ENCODE measurements at regions not wholly inside any gene's neighbourhood (a gene's known extent, or its start where the extent isn't known, plus 50 kb on each side); places are given as distances from the start of the nearest gene placed in this dataset.
A peak's percentile ranks its signal among the peaks of the same experiment; 100 is the strongest.
"Not testable (repeated sequence)": the region's sequence is repeated elsewhere in the genome, so short reads cannot be mapped to it uniquely, and the experiment has no call there.

- Histone ChIP-seq H3K27me3 (no peaks in the 10 kb centered on the region), H3K27ac (no peak overlapping the region), H3K9me3 (no peaks in the 10 kb centered on the region), H3K36me3 (no peaks in the 10 kb centered on the region), H3K4me1 (no peaks in the 10 kb centered on the region), H3K4me3 (no peak overlapping the region)
- TF ChIP-seq CTCF (IDR thresholded peaks at IDR 0.05), result no peak
- intact Hi-C loops (cut with DNase I), result no loop called here
- ATAC-seq, result no peak
- no peak for DNase-seq
Observed at GRCh38 chr7:112987171-112987570, 99.5 kb downstream of the GPR85 start.

DNA sequence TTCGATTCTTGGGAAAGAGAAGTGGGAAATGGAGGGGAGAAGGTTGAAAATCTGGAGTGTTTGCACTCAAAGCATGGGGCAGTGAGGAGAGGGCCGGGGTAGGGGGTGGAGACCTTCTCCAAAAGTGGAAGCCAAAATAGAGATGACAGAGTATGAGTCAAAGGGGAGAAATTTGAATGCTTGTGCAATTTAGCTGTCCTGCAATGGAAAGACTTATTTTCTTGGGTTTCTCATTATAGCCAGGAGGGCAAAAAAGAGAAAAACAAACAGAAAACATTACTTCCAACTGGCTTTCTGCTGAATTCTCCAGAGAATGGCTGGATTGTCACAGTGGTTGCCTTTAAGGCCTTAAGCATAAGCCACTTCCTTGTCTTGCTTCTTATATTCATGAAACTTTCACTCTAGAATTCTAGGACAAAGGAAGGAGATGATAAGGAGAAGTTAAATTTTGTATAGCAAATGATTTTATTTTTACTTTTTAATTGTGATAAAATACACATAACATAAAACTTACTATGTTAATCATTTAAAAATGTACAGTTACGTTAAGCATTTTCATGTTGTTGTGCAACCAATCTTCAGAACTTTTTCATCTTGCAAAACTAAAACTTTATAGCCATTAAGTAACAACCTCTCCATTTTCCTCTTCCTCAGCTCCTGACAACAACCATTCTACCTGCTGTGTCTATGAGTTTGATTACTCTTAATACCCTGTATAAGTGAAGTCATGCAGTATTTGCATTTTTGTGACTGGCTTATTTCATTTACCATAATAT lies 100.2 kb downstream of the GPR85 start:
- DNase-seq, result no peak
- ATAC-seq, result peak; percentile 32
- intact Hi-C loops (cut with DNase I), result no loop called here

GRCh38 chr7:112985377-112985987 lies 101.1 kb downstream of the GPR85 start:
- TF ChIP-seq CTCF (IDR thresholded peaks at IDR 0.05), result no peak
- H3K4me1 ChIP-seq, result no peaks in the 10 kb centered on the region
- H3K27me3 ChIP-seq, result no peaks in the 10 kb centered on the region
- H3K36me3 ChIP-seq, result no peaks in the 10 kb centered on the region
- H3K9me3 ChIP-seq, result no peaks in the 10 kb centered on the region
- ATAC-seq, result no peak
- no peak overlapping the region for H3K27ac ChIP-seq
- intact Hi-C loops (cut with DNase I), result no loop called here
- H3K4me3 ChIP-seq, result no peak overlapping the region
- no peak for DNase-seq

More for the DNA sequence above, 100.2 kb downstream of the GPR85 start:
- Histone ChIP-seq H3K27me3 (no peaks in the 10 kb centered on the region), H3K27ac (no peak overlapping the region), H3K36me3 (no peaks in the 10 kb centered on the region), H3K4me1 (no peaks in the 10 kb centered on the region), H3K9me3 (no peaks in the 10 kb centered on the region), H3K4me3 (no peak overlapping the region)
- TF ChIP-seq CTCF (IDR thresholded peaks at IDR 0.05), result no peak

GRCh38 chr7:112982441-112983063 lies 104.1 kb downstream of the GPR85 start:
- no peaks in the 10 kb centered on the region for H3K36me3 ChIP-seq
- intact Hi-C loops (cut with DNase I), result no loop called here
- no peak for TF ChIP-seq CTCF (IDR thresholded peaks at IDR 0.05)
- H3K27ac ChIP-seq, result no peak overlapping the region
- H3K4me1 ChIP-seq, result no peaks in the 10 kb centered on the region
- no peaks in the 10 kb centered on the region for H3K9me3 ChIP-seq
- H3K4me3 ChIP-seq, result no peak overlapping the region
- DNase-seq (no peak), ATAC-seq (no peak)
- no peaks in the 10 kb centered on the region for H3K27me3 ChIP-seq

DNA sequence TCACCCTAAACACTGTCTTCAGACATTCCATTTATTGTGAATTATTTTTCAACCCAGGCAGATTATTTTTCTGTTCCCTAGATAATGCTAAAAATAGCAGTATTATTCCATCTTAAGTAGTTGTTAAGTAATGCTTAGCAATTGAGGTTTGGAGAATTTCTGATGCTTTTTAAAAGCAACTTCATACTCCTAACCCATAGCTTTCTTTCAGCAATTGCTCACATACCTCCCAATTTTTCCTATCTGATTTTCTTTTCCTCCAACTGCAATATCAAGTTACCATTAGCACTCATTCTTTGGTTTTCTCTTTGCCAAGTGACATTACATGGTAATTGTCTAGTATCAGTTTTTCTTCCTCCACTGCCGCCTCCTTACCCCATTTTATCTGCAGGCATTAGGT lies 104.7 kb downstream of the GPR85 start:
- H3K36me3 ChIP-seq, result no peaks in the 10 kb centered on the region
- H3K9me3 ChIP-seq, result no peaks in the 10 kb centered on the region
- no peaks in the 10 kb centered on the region for H3K4me1 ChIP-seq
- H3K4me3 ChIP-seq, result no peak overlapping the region
- no peaks in the 10 kb centered on the region for H3K27me3 ChIP-seq
- DNase-seq (no peak), ATAC-seq (no peak)
- intact Hi-C loops (cut with DNase I), result no loop called here
- no peak overlapping the region for H3K27ac ChIP-seq
- no peak for TF ChIP-seq CTCF (IDR thresholded peaks at IDR 0.05)

- DNase-seq; H3K27me3 ChIP-seq; ATAC-seq; intact Hi-C loops (cut with DNase I); H3K27ac ChIP-seq; H3K9me3 ChIP-seq; H3K36me3 ChIP-seq; H3K4me1 ChIP-seq; H3K4me3 ChIP-seq: not testable (repeated sequence)
Observed at GRCh38 chr7:112979055-112979454, 107.6 kb downstream of the GPR85 start.

GRCh38 chr7:112977244-112977955 lies 109.2 kb downstream of the GPR85 start:
- H3K27ac ChIP-seq; H3K27me3 ChIP-seq; intact Hi-C loops (cut with DNase I); DNase-seq; H3K4me3 ChIP-seq; H3K36me3 ChIP-seq; ATAC-seq; H3K4me1 ChIP-seq; H3K9me3 ChIP-seq: not testable (repeated sequence)
